Stomach smooth muscle (tissue), 2 donors: ENCODE measurements at regions not wholly inside any gene's neighbourhood (a gene's known extent, or its start where the extent isn't known, plus 50 kb on each side); places are given as distances from the start of the nearest gene placed in this dataset.

Source experiments
- H3K27ac ChIP-seq: one replicate; pipeline ENCODE4 v1.7.0; 2013; ENCODE audit warnings: mild to moderate bottlenecking, low read length, inconsistent platforms
- H3K27me3 ChIP-seq, 2 donors: one replicate each; pipeline ENCODE4 v1.7.0; 2013; ENCODE audit warnings: low read length in 2 of 2; ENCODE audit not compliant: insufficient read depth in 2 of 2, control insufficient read depth in 1 of 2
- H3K36me3 ChIP-seq, 2 donors: one replicate each; pipeline ENCODE4 v1.7.0; 2013; ENCODE audit warnings: low read length in 2 of 2; ENCODE audit not compliant: control insufficient read depth in 2 of 2, insufficient read depth in 2 of 2
- H3K4me1 ChIP-seq: one replicate; pipeline ENCODE4 v1.7.0; 2013; ENCODE audit warnings: low read length; ENCODE audit not compliant: control insufficient read depth, insufficient read depth
- H3K4me3 ChIP-seq, 2 donors: one replicate each; pipeline ENCODE4 v1.7.0; 2013; ENCODE audit warnings: low read length in 2 of 2
- H3K9ac ChIP-seq, 2 donors: one replicate each; pipeline ENCODE4 v1.7.0; 2013; ENCODE audit warnings: low read length in 2 of 2, mild to moderate bottlenecking in 1 of 2
- H3K9me3 ChIP-seq, 2 donors: one replicate each; pipeline ENCODE4 v1.7.0; 2013; ENCODE audit warnings: low read length in 2 of 2; ENCODE audit not compliant: control insufficient read depth in 2 of 2
- donor health status: healthy.
- donor health status: Pancreatic carcinoma.

DNA sequence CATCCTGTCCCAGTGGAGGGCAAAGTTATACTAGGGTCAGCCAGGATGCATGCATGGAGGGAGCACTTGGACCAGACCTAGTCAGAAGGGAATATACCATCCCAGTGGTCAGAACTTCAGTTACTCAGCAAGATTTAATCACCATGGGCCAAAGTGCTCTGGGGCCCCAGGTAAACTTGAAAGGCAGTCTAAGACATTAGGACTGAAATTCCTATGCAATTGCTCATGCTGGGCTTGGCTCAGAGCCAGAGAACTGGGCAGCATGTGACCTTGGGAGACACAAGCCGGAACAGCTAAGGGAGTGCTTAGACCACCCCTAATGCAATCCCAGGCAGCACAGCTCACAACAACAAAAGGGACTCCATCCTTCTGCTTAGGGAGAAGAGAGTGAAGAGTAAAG is 401.3 kb downstream of the KCNJ3 start:
- no peak overlapping the region for H3K27ac ChIP-seq
- no peaks in the 10 kb centered on the region for H3K27me3 ChIP-seq
- no peaks in the 10 kb centered on the region for H3K36me3 ChIP-seq
- H3K4me1 ChIP-seq: no peaks in the 10 kb centered on the region
- no peak overlapping the region for H3K4me3 ChIP-seq
- H3K9me3 ChIP-seq: no peaks in the 10 kb centered on the region
- H3K9ac ChIP-seq: no peak overlapping the region

DNA sequence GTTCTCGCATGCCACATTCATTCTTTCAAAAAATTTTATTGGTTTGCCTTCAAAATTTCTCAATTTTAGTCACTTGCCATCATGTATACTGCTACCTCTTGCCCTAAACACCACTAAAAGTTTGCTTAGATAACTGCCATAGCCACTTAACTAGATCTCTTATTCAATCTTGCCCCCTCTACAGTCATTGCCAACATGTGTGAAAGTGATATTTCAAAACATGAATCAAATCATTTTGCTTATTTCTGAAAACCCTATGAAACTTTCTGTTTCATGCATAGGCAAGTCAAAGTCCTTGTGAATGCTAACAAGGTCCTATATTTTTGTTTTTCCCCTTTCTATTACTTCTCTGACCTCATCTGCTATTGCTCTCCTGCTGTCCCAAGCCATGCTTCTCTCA is 397.1 kb downstream of the KCNJ3 start:
- no peak overlapping the region for H3K27ac ChIP-seq
- H3K9me3 ChIP-seq: no peaks in the 10 kb centered on the region
- H3K4me3 ChIP-seq: no peak overlapping the region
- H3K27me3 ChIP-seq: no peaks in the 10 kb centered on the region
- no peaks in the 10 kb centered on the region for H3K4me1 ChIP-seq
- H3K36me3 ChIP-seq: no peaks in the 10 kb centered on the region
- no peak overlapping the region for H3K9ac ChIP-seq

DNA sequence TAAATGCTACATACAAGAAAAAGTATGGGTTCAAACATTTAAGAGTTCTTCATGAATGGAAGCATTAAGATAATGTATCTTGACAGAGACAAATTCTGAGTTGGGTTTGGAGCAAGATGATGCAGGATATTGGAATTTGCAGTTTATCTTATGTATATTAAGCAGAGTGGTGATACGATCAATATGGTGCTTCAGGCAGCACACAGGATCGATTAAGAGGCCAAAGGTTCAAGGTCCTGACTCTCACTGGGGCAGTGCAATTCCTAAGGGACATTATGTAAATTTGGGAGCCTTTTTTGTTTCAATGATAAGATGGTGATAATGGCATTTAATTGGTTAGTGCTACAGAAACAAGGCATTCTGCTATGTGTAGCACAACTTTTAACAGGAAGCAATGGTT is 381.9 kb downstream of the KCNJ3 start:
- Histone ChIP-seq H3K36me3 (no peaks in the 10 kb centered on the region), H3K4me3 (no peak overlapping the region), H3K9me3 (no peaks in the 10 kb centered on the region), H3K4me1 (no peaks in the 10 kb centered on the region), H3K9ac (no peak overlapping the region), H3K27me3 (no peaks in the 10 kb centered on the region), H3K27ac (no peak overlapping the region)

DNA sequence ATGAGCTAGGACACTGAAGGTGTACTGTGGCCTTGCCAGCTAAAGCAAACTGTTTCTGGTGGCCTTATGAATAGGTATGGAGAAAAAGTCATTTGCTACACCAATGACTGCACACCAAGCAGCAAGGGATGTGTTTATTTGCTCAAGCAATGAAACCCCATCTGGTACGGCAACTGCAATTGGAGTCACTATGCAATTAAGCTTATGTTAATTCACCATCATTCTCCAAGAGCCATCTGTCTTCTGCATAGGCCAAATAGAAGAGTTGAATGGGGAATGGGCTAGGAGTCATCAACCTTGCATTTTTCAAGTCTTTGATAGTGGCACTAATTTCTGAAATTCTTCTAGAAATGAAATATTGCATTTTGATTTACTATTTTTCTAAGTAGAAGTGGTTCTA is 372.0 kb downstream of the KCNJ3 start:
- H3K27me3 ChIP-seq: no peaks in the 10 kb centered on the region

DNA sequence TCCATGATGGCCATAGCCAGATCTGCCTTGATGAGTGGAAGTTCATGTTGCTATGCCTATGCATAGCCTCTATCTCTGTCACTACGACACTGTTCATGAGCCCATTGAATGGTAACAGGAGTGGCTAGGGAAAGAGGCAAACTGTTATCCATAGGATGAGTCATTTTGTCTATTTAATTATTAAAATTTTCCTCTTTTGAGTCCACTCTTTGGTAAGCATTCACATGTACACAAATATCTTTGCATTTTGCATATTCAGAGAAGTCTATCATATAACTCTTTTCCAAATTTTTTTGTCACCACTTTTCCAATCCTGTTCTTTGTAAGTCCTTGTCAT is 364.4 kb downstream of the KCNJ3 start:
- no peaks in the 10 kb centered on the region for H3K36me3 ChIP-seq
- H3K9me3 ChIP-seq: peaks cover 0 to 2% of the 10 kb centered on the region in 2 donors
- no peaks in the 10 kb centered on the region for H3K4me1 ChIP-seq
- H3K27ac ChIP-seq: no peak overlapping the region
- no peak overlapping the region for H3K4me3 ChIP-seq
- no peak overlapping the region for H3K9ac ChIP-seq
- no peaks in the 10 kb centered on the region for H3K27me3 ChIP-seq

More for the DNA sequence above, 372.0 kb downstream of the KCNJ3 start:
- Histone ChIP-seq H3K9ac (no peak overlapping the region), H3K36me3 (no peaks in the 10 kb centered on the region), H3K27ac (no peak overlapping the region), H3K9me3 (no peaks in the 10 kb centered on the region), H3K4me3 (no peak overlapping the region), H3K4me1 (no peaks in the 10 kb centered on the region)

DNA sequence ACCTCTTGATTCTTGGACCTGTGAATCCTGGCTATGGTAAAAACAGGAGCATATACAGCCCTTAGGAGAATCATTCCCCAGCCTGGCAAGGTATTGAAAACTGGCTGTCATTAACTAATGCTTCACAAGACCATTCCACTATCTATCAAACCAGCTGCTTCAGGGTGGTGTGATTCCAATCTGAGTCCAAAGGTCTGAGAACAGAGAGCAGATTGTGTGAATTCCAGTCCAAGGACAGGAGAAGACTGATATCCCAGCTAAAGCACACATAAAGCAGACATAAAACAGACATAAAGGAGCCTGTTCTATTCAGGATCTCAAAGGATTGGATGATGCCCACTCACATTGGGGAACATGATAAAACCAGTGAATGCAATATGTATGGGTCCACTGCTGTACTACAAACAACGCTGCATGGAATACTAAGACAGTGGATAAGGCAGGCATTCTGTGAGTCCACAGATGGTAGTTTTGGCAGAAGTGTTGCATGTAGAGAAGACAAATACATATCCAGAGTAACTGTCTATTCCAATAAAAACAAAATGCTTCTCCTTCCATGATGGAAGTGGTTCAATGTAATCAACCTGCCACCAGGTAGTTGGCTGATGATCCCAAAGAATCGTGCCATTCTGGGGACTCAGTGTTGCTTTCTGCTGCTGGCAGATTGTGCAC is 363.9 kb downstream of the KCNJ3 start:
- no peaks in the 10 kb centered on the region for H3K36me3 ChIP-seq
- H3K27ac ChIP-seq: no peak overlapping the region
- no peaks in the 10 kb centered on the region for H3K27me3 ChIP-seq
- H3K4me1 ChIP-seq: no peaks in the 10 kb centered on the region
- peaks cover 0 to 2% of the 10 kb centered on the region in 2 donors for H3K9me3 ChIP-seq
- H3K4me3 ChIP-seq: no peak overlapping the region
- H3K9ac ChIP-seq: no peak overlapping the region

DNA sequence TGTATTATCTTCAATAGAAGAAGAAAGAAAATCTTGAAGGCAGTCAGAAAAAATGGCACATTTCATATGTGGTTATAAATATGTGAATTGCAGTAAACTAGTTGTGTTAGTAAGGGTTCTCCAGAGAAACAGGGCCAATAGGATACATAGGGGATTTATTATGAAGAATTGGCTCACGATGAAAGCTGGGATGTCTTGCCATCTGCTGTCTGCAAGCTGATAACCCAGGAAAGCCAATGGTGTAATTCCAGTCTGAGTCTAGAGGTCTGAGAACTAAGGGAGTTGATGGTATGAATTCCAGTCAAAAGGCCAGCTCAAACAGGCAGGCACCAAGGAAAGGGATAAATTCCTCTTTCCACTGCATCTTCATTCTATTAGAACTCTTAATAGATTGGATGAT is 362.4 kb downstream of the KCNJ3 start:
- Histone ChIP-seq H3K36me3 (no peaks in the 10 kb centered on the region), H3K4me1 (no peaks in the 10 kb centered on the region), H3K9ac (no peak overlapping the region), H3K4me3 (no peak overlapping the region), H3K27me3 (no peaks in the 10 kb centered on the region), H3K9me3 (peaks cover 0 to 2% of the 10 kb centered on the region in 2 donors), H3K27ac (no peak overlapping the region)

DNA sequence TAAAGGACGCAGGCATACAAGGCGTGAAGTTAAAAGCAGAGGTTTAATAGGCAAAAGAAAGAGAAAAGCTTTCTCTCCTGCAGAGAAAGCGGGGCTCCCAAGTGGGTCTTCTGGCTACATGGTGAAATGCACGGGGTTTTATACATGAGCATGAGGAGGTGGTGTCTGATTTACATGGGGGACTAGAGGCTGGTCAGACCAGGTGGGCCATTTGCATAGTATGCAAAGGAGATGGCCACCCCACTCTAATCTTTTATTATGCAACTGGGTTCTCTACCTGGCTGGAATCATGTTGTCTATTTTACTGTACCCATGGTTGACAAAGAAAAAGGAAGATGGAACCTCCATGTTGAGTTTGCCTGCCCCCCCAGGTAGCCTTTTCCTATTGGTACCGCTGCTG is 356.2 kb downstream of the KCNJ3 start:
- H3K9ac ChIP-seq: no peak overlapping the region
- no peaks in the 10 kb centered on the region for H3K4me1 ChIP-seq
- no peaks in the 10 kb centered on the region for H3K36me3 ChIP-seq
- H3K27ac ChIP-seq: no peak overlapping the region
- H3K4me3 ChIP-seq: no peak overlapping the region
- no peaks in the 10 kb centered on the region for H3K9me3 ChIP-seq
- H3K27me3 ChIP-seq: no peaks in the 10 kb centered on the region

DNA sequence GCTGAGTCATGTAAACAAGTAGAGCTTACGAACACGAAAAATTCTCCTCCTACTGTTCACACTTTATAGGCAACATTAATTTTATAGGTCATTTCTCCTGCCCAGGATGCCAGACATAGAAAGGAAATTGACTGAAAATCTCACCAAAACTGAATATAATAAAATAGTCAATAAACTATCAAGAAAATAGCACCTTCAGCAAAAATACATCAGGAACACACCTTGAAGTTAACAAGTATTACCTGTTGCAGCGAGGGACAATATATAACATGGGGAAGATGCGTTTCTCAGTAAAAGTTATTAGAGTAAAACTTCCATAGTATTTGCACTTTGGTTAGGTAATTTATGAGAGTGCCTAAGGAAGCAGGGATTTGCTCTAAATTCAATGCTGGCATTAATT is 344.6 kb downstream of the KCNJ3 start:
- H3K27me3 ChIP-seq: no peaks in the 10 kb centered on the region
- no peaks in the 10 kb centered on the region for H3K36me3 ChIP-seq
- no peak overlapping the region for H3K27ac ChIP-seq
- H3K9ac ChIP-seq: no peak overlapping the region
- H3K4me3 ChIP-seq: no peak overlapping the region
- no peaks in the 10 kb centered on the region for H3K4me1 ChIP-seq
- no peaks in the 10 kb centered on the region for H3K9me3 ChIP-seq

DNA sequence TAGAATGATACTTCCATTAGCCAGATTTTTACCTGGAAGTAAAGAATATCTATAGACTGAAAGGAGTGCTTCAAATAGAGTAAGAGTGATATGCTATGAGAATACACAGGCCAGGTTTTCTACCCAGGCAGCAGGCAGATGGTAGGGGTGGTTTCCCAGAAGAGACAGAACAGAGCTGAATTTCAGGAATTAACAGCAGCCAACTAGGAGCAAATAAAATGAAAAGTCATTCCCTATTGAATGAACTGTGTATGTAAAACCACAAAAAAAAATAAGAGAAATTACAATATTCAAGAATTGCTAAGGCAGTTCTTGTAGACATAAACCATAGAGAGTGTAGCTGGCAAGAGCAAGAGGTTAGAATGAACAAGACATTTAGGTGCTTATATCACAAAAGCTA is 336.8 kb downstream of the KCNJ3 start:
- no peaks in the 10 kb centered on the region for H3K9me3 ChIP-seq
- no peak overlapping the region for H3K27ac ChIP-seq
- no peak overlapping the region for H3K9ac ChIP-seq

DNA sequence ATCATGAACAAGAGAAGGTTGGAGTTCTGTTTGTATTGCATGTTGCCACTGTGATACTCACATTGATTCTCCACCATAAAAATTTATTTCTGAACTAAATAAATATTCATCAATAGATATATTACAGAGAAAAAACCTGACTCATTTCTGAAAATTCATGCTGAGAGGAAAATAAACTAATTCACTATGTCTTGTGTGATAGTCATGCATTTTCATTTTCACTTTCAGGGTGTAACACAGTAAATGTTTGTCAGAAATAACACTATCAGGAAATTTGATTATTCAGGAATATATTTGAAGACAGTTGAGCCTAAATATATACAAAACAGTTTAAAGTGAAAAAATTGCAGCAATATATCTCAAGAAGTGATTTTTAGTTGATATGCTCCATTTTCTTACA is 335.2 kb downstream of the KCNJ3 start:
- Histone ChIP-seq H3K27ac (no peak overlapping the region), H3K4me3 (no peak overlapping the region), H3K27me3 (no peaks in the 10 kb centered on the region), H3K9ac (no peak overlapping the region), H3K36me3 (no peaks in the 10 kb centered on the region), H3K4me1 (no peaks in the 10 kb centered on the region), H3K9me3 (no peaks in the 10 kb centered on the region)

More for the DNA sequence above, 336.8 kb downstream of the KCNJ3 start:
- Histone ChIP-seq H3K27me3 (no peaks in the 10 kb centered on the region), H3K4me3 (no peak overlapping the region), H3K36me3 (no peaks in the 10 kb centered on the region), H3K4me1 (no peaks in the 10 kb centered on the region)
